A549 (cell line): ENCODE measurements at regions not wholly inside any gene's neighbourhood (a gene's known extent, or its start where the extent isn't known, plus 50 kb on each side); places are given as distances from the start of the nearest gene placed in this dataset.

ENCODE experiments used
- BCL3 ChIP-seq: fragments of >200 bp; sonication (Bioruptor Twin); formaldehyde crosslinking; IDR thresholded peaks from 3 replicates; pipeline ENCODE4 v1.6.1; 2016
- CBX8 ChIP-seq: fragments of 200-600 bp; sonication (generic); IDR thresholded peaks from 2 replicates; pipeline ENCODE4 v1.6.1; 2016
- CHD4 ChIP-seq: fragments of 200-600 bp; sonication (generic); IDR thresholded peaks from 2 replicates; pipeline ENCODE4 v1.6.1; 2016; ENCODE audit warnings: antibody characterized with exemption, mild to moderate bottlenecking, borderline replicate concordance
- CTCF ChIP-seq: fragments of >200 bp; sonication (Bioruptor Twin); formaldehyde crosslinking; IDR thresholded peaks from 3 replicates; pipeline ENCODE4 v1.5.1; 2016
- EP300 ChIP-seq, 2 experiments: fragments of >200 bp; sonication (Bioruptor Twin); formaldehyde crosslinking; IDR thresholded peaks; 2 replicates in 1 of 2; 3 replicates in 1 of 2; pipeline ENCODE4 v1.6.1; 2016 to 2017
- FOXS1 ChIP-seq: fragments of 250-450 bp; sonication (Bioruptor Pico); IDR thresholded peaks from 2 replicates; pipeline ENCODE4 v1.5.0; 2020; ENCODE audit warnings: mild to moderate bottlenecking, moderate library complexity
- HMGXB4 ChIP-seq: fragments of 250-450 bp; sonication (Bioruptor Pico); IDR thresholded peaks from 2 replicates; pipeline ENCODE4 v1.5.0; 2021; ENCODE audit warnings: mild to moderate bottlenecking, moderate library complexity, borderline replicate concordance
- HOXA7 ChIP-seq: fragments of 250-450 bp; sonication (Bioruptor Pico); IDR thresholded peaks from 2 replicates; pipeline ENCODE4 v1.5.0; 2020; ENCODE audit warnings: mild to moderate bottlenecking, moderate library complexity
- JUNB ChIP-seq: fragments of >200 bp; sonication (Bioruptor Twin); formaldehyde crosslinking; IDR thresholded peaks from 2 replicates; pipeline ENCODE4 v1.6.1; 2016
- NR3C1 ChIP-seq: fragments of >200 bp; sonication (Bioruptor Twin); formaldehyde crosslinking; IDR thresholded peaks from 3 replicates; pipeline ENCODE4 v1.6.1; 2017
- REST ChIP-seq: fragments of 200-600 bp; sonication (generic); IDR thresholded peaks from 2 replicates; pipeline ENCODE4 v1.6.1; 2016; ENCODE audit warnings: antibody characterized with exemption, mild to moderate bottlenecking, moderate library complexity
- RNF2 ChIP-seq: fragments of 200-600 bp; sonication (generic); IDR thresholded peaks from 2 replicates; pipeline ENCODE4 v1.6.1; 2016; ENCODE audit warnings: low read depth, mild to moderate bottlenecking, antibody characterized with exemption, moderate library complexity, borderline replicate concordance
- ZFP36 ChIP-seq: fragments of 450-650 bp; IDR thresholded peaks from 2 replicates; pipeline ENCODE4 v1.6.1; 2014; ENCODE audit warnings: borderline replicate concordance; ENCODE audit not compliant: partially characterized antibody

- TF ChIP-seq BCL3, result no peak
- TF ChIP-seq CTCF, result no peak
- TF ChIP-seq ZFP36, result no peak
- TF ChIP-seq HMGXB4 (CRISPR knock-in tag), result no peak
- TF ChIP-seq REST, result no peak
- no peak for TF ChIP-seq EP300 (IDR thresholded peaks at IDR 0.05)
- TF ChIP-seq CBX8, result no peak
- no peak for TF ChIP-seq HOXA7 (CRISPR knock-in tag)
- no peak for TF ChIP-seq NR3C1
- no peak for TF ChIP-seq JUNB
- TF ChIP-seq RNF2, result no peak
- no peak for TF ChIP-seq FOXS1
- TF ChIP-seq CHD4, result no peak
These were observed 881.8 kb upstream of the NR2F2 start for GRCh38 chr15:95448531-95449229.
